Activated CD4-positive, alpha-beta T cell treated with anti-CD3 and anti-CD28 coated beads, Interleukin-2, amount 50 U/mL, for 16 hours (primary cell): ENCODE measurements at regions not wholly inside any gene's neighbourhood (a gene's known extent, or its start where the extent isn't known, plus 50 kb on each side); places are given as distances from the start of the nearest gene placed in this dataset.
"Not testable (repeated sequence)": the region's sequence is repeated elsewhere in the genome, so short reads cannot be mapped to it uniquely, and the experiment has no call there.

Experiments
- DNase-seq: peaks from one replicate; pipeline ENCODE4 v3.0.0-alpha.2; 2020

GRCh38 chr15:59894835-59895234 is 109.3 kb upstream of the FOXB1 start:
- no peak for DNase-seq

- no peak for DNase-seq
These were observed 111.1 kb upstream of the FOXB1 start for GRCh38 chr15:59892985-59893384.

GRCh38 chr15:59887870-59888269 is 116.2 kb upstream of the FOXB1 start:
- not testable (repeated sequence) for DNase-seq

- DNase-seq, result no peak
These were observed 116.9 kb upstream of the FOXB1 start for GRCh38 chr15:59887211-59887610.

- DNase-seq, result no peak
These were observed 117.7 kb upstream of the FOXB1 start for GRCh38 chr15:59886441-59886840.

GRCh38 chr15:59885832-59886231 is 118.3 kb upstream of the FOXB1 start:
- DNase-seq, result no peak

GRCh38 chr15:59879506-59880265 is 124.4 kb upstream of the FOXB1 start:
- no peak for DNase-seq

- DNase-seq, result no peak
These were observed 128.0 kb upstream of the FOXB1 start for GRCh38 chr15:59876140-59876539.

GRCh38 chr15:59873644-59874272 is 130.4 kb upstream of the FOXB1 start:
- no peak for DNase-seq

GRCh38 chr15:59867086-59867855 is 136.8 kb upstream of the FOXB1 start:
- DNase-seq, result no peak

- no peak for DNase-seq
These were observed 137.5 kb upstream of the FOXB1 start for GRCh38 chr15:59866642-59867041.

GRCh38 chr15:59862191-59863155 is 141.6 kb upstream of the FOXB1 start:
- no peak for DNase-seq

GRCh38 chr15:59847968-59848367 is 156.1 kb upstream of the FOXB1 start:
- DNase-seq, result no peak

- DNase-seq, result no peak
These were observed 156.9 kb upstream of the BNIP2 start for GRCh38 chr15:59845942-59846499.

GRCh38 chr15:59843609-59844008 is 154.5 kb upstream of the BNIP2 start:
- DNase-seq, result no peak

- no peak for DNase-seq
These were observed 151.9 kb upstream of the BNIP2 start for GRCh38 chr15:59841036-59841435.

- DNase-seq, result no peak
These were observed 150.8 kb upstream of the BNIP2 start for GRCh38 chr15:59839906-59840305.

GRCh38 chr15:59838900-59839299 is 149.8 kb upstream of the BNIP2 start:
- DNase-seq, result no peak

GRCh38 chr15:59835776-59836175 is 146.7 kb upstream of the BNIP2 start:
- no peak for DNase-seq

GRCh38 chr15:59834528-59834927 is 145.4 kb upstream of the BNIP2 start:
- no peak for DNase-seq

- no peak for DNase-seq
These were observed 144.2 kb upstream of the BNIP2 start for GRCh38 chr15:59833366-59833765.

- DNase-seq, result no peak
These were observed 141.8 kb upstream of the BNIP2 start for GRCh38 chr15:59830873-59831272.
